Hepatocyte (in vitro differentiated cells): ENCODE measurements at regions not wholly inside any gene's neighbourhood (a gene's known extent, or its start where the extent isn't known, plus 50 kb on each side); places are given as distances from the start of the nearest gene placed in this dataset.

Source experiments
- DNase-seq: peaks from one replicate; pipeline ENCODE4 v3.0.0-alpha.2; 2016; ENCODE audit warnings: low spot score
- H2AFZ ChIP-seq: fragments of 200-600 bp; sonication (generic); 2 replicates; pipeline ENCODE4 v1.6.0; 2016; ENCODE audit warnings: antibody characterized with exemption, mild to moderate bottlenecking
- H3K27ac ChIP-seq: fragments of 200-600 bp; sonication (generic); 2 replicates; pipeline ENCODE4 v1.5.1; 2016; ENCODE audit warnings: mild to moderate bottlenecking
- H3K27me3 ChIP-seq: fragments of 200-600 bp; sonication (generic); 2 replicates; pipeline ENCODE4 v1.6.1; 2016
- H3K36me3 ChIP-seq: fragments of 200-600 bp; sonication (generic); replicated peaks from 2 replicates; pipeline ENCODE4 v1.5.1; 2016; ENCODE audit warnings: low read depth; ENCODE audit not compliant: insufficient read depth
- H3K4me1 ChIP-seq: fragments of 200-600 bp; sonication (generic); 2 replicates; pipeline ENCODE4 v1.5.1; 2016; ENCODE audit warnings: mild to moderate bottlenecking, moderate library complexity; ENCODE audit not compliant: insufficient read depth
- H3K4me2 ChIP-seq: fragments of 200-600 bp; sonication (generic); 2 replicates; pipeline ENCODE4 v1.6.0; 2016
- H3K4me3 ChIP-seq: fragments of 200-600 bp; sonication (generic); 2 replicates; pipeline ENCODE4 v1.5.1; 2016; ENCODE audit warnings: mild to moderate bottlenecking
- H3K79me2 ChIP-seq: fragments of 200-600 bp; sonication (generic); 2 replicates; pipeline ENCODE4 v1.6.0; 2017; ENCODE audit warnings: mild to moderate bottlenecking
- H3K9me2 ChIP-seq: fragments of 200-600 bp; sonication (generic); replicated peaks from 2 replicates; pipeline ENCODE4 v1.6.0; 2017; ENCODE audit warnings: mild to moderate bottlenecking; ENCODE audit not compliant: insufficient read depth
- H3K9me3 ChIP-seq: fragments of 200-600 bp; sonication (generic); 2 replicates; pipeline ENCODE4 v1.5.1; 2016; ENCODE audit warnings: low read depth, mild to moderate bottlenecking
- H4K20me1 ChIP-seq: fragments of 200-600 bp; sonication (generic); 2 replicates; pipeline ENCODE4 v1.6.0; 2016; ENCODE audit warnings: mild to moderate bottlenecking; ENCODE audit not compliant: insufficient read depth, poor library complexity, severe bottlenecking
- CTCF ChIP-seq: fragments of 200-600 bp; sonication (generic); IDR thresholded peaks from 2 replicates; pipeline ENCODE4 v1.5.1; 2016; ENCODE audit warnings: antibody characterized with exemption, mild to moderate bottlenecking; ENCODE audit not compliant: poor library complexity
- EZH2 ChIP-seq: fragments of 200-600 bp; sonication (generic); IDR thresholded peaks from 2 replicates; pipeline ENCODE4 v1.6.1; 2016; ENCODE audit warnings: antibody characterized with exemption, mild to moderate bottlenecking, borderline replicate concordance
- EZH2phosphoT487 ChIP-seq: fragments of 200-600 bp; sonication (generic); IDR thresholded peaks from one replicate; pipeline ENCODE4 v1.6.1; 2018; ENCODE audit warnings: antibody characterized with exemption, mild to moderate bottlenecking, low read depth, moderate library complexity; ENCODE audit not compliant: unreplicated experiment, severe bottlenecking
- WGBS: methylation state at CpG from one replicate; pipeline ENCODE4 v1.1.6; 2016; ENCODE audit warnings: low lambda C conversion rate; ENCODE audit errors: missing lambda C conversion rate; 5-methylcytosine and 5-hydroxymethylcytosine counted together

DNA sequence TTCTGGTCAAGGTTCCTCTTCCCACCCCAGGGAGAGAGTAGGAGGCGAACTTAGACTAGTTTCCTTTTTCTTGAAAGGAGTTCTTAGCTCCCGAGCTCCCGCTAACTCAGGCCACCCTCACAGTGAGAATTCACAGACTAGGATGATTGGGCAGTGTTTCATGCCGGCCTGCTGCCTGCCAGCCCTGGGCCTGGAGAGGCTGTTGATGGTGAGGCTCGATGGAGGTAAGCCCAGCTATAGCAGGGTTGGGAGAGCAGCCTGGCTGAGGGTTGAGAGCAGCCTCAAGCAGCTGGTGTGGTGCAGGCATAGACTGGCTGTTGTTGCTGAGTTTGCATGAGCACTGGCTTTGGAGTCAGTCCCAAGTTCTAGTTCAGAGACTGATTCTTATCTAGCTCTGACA is 274.4 kb downstream of the MATN1 start:
- no peak for DNase-seq
- Histone ChIP-seq H3K4me2 (no peak overlapping the region), H3K79me2 (no peaks in the 10 kb centered on the region), H3K27me3 (no peaks in the 10 kb centered on the region), H3K36me3 (no peaks in the 10 kb centered on the region), H3K4me3 (no peak overlapping the region), H2AFZ (no peak overlapping the region), H4K20me1 (no peaks in the 10 kb centered on the region), H3K27ac (no peak overlapping the region), H3K4me1 (no peaks in the 10 kb centered on the region), H3K9me3 (no peaks in the 10 kb centered on the region), H3K9me2 (no peaks in the 10 kb centered on the region)
- WGBS = 84% methylated on average over 5 of the region's 5 CpGs
- TF ChIP-seq EZH2phosphoT487 (no peak), EZH2 (no peak), CTCF (no peak)

- Histone ChIP-seq H3K4me2 (no peak overlapping the region), H3K27me3 (no peaks in the 10 kb centered on the region), H3K9me2 (no peaks in the 10 kb centered on the region), H2AFZ (no peak overlapping the region), H3K9me3 (no peaks in the 10 kb centered on the region), H3K4me1 (no peaks in the 10 kb centered on the region), H3K79me2 (no peaks in the 10 kb centered on the region), H3K36me3 (no peaks in the 10 kb centered on the region), H4K20me1 (no peaks in the 10 kb centered on the region), H3K27ac (no peak overlapping the region), H3K4me3 (no peak overlapping the region)
- WGBS = 87% methylated on average over 3 of the region's 3 CpGs
- DNase-seq = no peak
- TF ChIP-seq EZH2 (no peak), CTCF (no peak), EZH2phosphoT487 (no peak)
Measured at GRCh38 chr1:30447701-30448100, 275.7 kb downstream of the MATN1 start.

DNA sequence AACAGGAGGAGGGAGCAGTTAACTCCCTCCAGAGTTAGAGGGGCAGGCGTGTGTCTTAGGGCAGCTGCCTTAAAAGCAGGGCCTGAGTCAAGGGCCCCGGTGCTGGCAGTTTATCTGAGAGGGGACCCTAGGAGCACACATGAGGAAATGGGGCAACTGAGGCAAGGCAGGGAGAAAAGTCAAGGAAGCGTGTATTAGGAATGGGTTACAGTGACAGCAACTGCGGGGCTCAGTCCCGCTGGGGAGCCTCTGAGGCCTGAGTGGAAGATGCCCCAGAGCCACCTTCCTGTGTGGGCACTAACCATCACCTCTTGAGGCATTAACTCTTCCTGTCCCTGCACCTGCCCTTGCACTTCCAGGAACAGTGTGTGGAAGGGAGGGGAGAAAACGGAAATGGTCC is 276.3 kb downstream of the MATN1 start:
- no peaks in the 10 kb centered on the region for H3K27me3 ChIP-seq
- H3K4me3 ChIP-seq = no peak overlapping the region
- no peaks in the 10 kb centered on the region for H3K36me3 ChIP-seq
- no peaks in the 10 kb centered on the region for H3K4me1 ChIP-seq
- H3K79me2 ChIP-seq = no peaks in the 10 kb centered on the region
- no peak overlapping the region for H3K4me2 ChIP-seq
- 79% methylated on average over 6 of the region's 6 CpGs for WGBS
- H4K20me1 ChIP-seq = no peaks in the 10 kb centered on the region
- no peak for DNase-seq
- no peaks in the 10 kb centered on the region for H3K9me3 ChIP-seq
- TF ChIP-seq EZH2phosphoT487 (no peak), CTCF (no peak), EZH2 (no peak)
- H2AFZ ChIP-seq = no peak overlapping the region
- H3K27ac ChIP-seq = no peak overlapping the region
- no peaks in the 10 kb centered on the region for H3K9me2 ChIP-seq

GRCh38 chr1:30446508-30446907 is 276.9 kb downstream of the MATN1 start:
- Histone ChIP-seq H3K36me3 (no peaks in the 10 kb centered on the region), H3K79me2 (no peaks in the 10 kb centered on the region), H2AFZ (no peak overlapping the region), H3K27ac (no peak overlapping the region), H3K9me3 (no peaks in the 10 kb centered on the region), H3K27me3 (no peaks in the 10 kb centered on the region), H3K4me1 (no peaks in the 10 kb centered on the region), H3K4me2 (no peak overlapping the region), H4K20me1 (no peaks in the 10 kb centered on the region), H3K9me2 (no peaks in the 10 kb centered on the region), H3K4me3 (no peak overlapping the region)
- DNase-seq = no peak
- TF ChIP-seq EZH2phosphoT487 = no peak
- no peak for TF ChIP-seq CTCF
- no peak for TF ChIP-seq EZH2
- 71% methylated on average over 9 of the region's 9 CpGs for whole genome bisulfite sequencing
